CD14-positive monocyte (primary cell): ENCODE measurements at regions not wholly inside any gene's neighbourhood (a gene's known extent, or its start where the extent isn't known, plus 50 kb on each side); places are given as distances from the start of the nearest gene placed in this dataset.

Experiments
- DNase-seq, 3 donors: peaks; one replicate each; pipeline ENCODE4 v3.0.0-alpha.2; 2011 to 2022
- H2AFZ ChIP-seq: 2 replicates; pipeline ENCODE4 v1.6.0; 2012; ENCODE audit warnings: mild to moderate bottlenecking, low read depth, low read length, inconsistent platforms; ENCODE audit not compliant: insufficient read depth, poor library complexity, severe bottlenecking
- H3K27ac ChIP-seq, 2 donors: 1 replicate in 1 of 2; 2 replicates in 1 of 2; pipeline ENCODE4 v1.5.1; 2012 to 2013; ENCODE audit warnings: low read length in 2 of 2, control low read depth in 1 of 2, inconsistent platforms in 1 of 2, low read depth in 1 of 2, mild to moderate bottlenecking in 1 of 2
- H3K27me3 ChIP-seq, 2 donors: one replicate each; pipeline versions ENCODE4 v1.6.0 to v1.6.1; 2011 to 2013; ENCODE audit warnings: low read length in 2 of 2; ENCODE audit not compliant: control insufficient read depth in 2 of 2, insufficient read depth in 2 of 2
- H3K36me3 ChIP-seq, 2 donors: replicated peaks in 1 of 2; 1 replicate in 1 of 2; 2 replicates in 1 of 2; pipeline versions ENCODE4 v1.5.1 to v1.6.1; 2012 to 2013; ENCODE audit warnings: low read length in 2 of 2, control low read depth in 1 of 2, inconsistent platforms in 1 of 2, mild to moderate bottlenecking in 1 of 2; ENCODE audit not compliant: insufficient read depth in 2 of 2, control insufficient read depth in 1 of 2
- H3K4me1 ChIP-seq, 2 donors: 1 replicate in 1 of 2; 2 replicates in 1 of 2; pipeline versions ENCODE4 v1.5.1 to v1.6.1; 2012 to 2013; ENCODE audit warnings: low read length in 2 of 2, control low read depth in 1 of 2, inconsistent platforms in 1 of 2, mild to moderate bottlenecking in 1 of 2, moderate library complexity in 1 of 2; ENCODE audit not compliant: insufficient read depth in 2 of 2, control insufficient read depth in 1 of 2
- H3K4me2 ChIP-seq: replicated peaks from 2 replicates; pipeline ENCODE3; 2012; ENCODE audit warnings: low read length, moderate library complexity, mild to moderate bottlenecking; ENCODE audit not compliant: poor library complexity, severe bottlenecking; ENCODE audit errors: extremely low read depth
- H3K4me3 ChIP-seq, 3 experiments: fragments of 200-600 bp in 1 of 3; sonication (generic) in 1 of 3; replicated peaks in 1 of 3; 1 replicate in 2 of 3; 2 replicates in 1 of 3; pipeline ENCODE4 v1.5.1; 2011 to 2013; ENCODE audit warnings: low read length in 3 of 3, mild to moderate bottlenecking in 3 of 3, control low read depth in 2 of 3, low read depth in 2 of 3, inconsistent platforms in 1 of 3, moderate library complexity in 1 of 3
- H3K79me2 ChIP-seq: 2 replicates; pipeline ENCODE4 v1.6.0; 2012; ENCODE audit warnings: mild to moderate bottlenecking, control low read depth, inconsistent platforms, low read length, moderate library complexity; ENCODE audit not compliant: insufficient read depth
- H3K9ac ChIP-seq: 2 replicates; pipeline ENCODE4 v1.6.0; 2017; ENCODE audit warnings: low read length, mild to moderate bottlenecking; ENCODE audit not compliant: insufficient read depth, poor library complexity, severe bottlenecking
- H3K9me3 ChIP-seq, 2 donors: replicated peaks in 1 of 2; 1 replicate in 1 of 2; 2 replicates in 1 of 2; pipeline versions ENCODE4 v1.5.1 to v1.6.1; 2012 to 2013; ENCODE audit warnings: low read length in 2 of 2, control low read depth in 1 of 2; ENCODE audit not compliant: control insufficient read depth in 1 of 2, insufficient read depth in 1 of 2
- H4K20me1 ChIP-seq: 2 replicates; pipeline ENCODE4 v1.6.0; 2012; ENCODE audit warnings: mild to moderate bottlenecking, low read length, control low read depth, moderate library complexity; ENCODE audit not compliant: insufficient read depth
- H3K27ac Mint-ChIP-seq, 7 donors: one replicate each; pipeline ENCODE4 v1.8.0; 2020; ENCODE audit warnings: mild to moderate bottlenecking in 7 of 7, mixed read lengths in 7 of 7, moderate library complexity in 6 of 7, inconsistent platforms in 2 of 7
- H3K27me3 Mint-ChIP-seq, 3 donors: one replicate each; pipeline ENCODE4 v1.8.0; 2021 to 2022; ENCODE audit warnings: low read depth in 3 of 3, mild to moderate bottlenecking in 3 of 3, mixed read lengths in 3 of 3, moderate library complexity in 3 of 3, inconsistent platforms in 1 of 3
- H3K36me3 Mint-ChIP-seq, 2 donors: one replicate each; pipeline ENCODE4 v1.8.0; 2020; ENCODE audit warnings: mixed read lengths in 2 of 2, inconsistent platforms in 1 of 2, mild to moderate bottlenecking in 1 of 2
- H3K4me1 Mint-ChIP-seq: one replicate; pipeline ENCODE4 v1.8.0; 2020; ENCODE audit warnings: mild to moderate bottlenecking, mixed read lengths
- H3K4me3 Mint-ChIP-seq, 2 donors: one replicate each; pipeline ENCODE4 v1.8.0; 2020; ENCODE audit warnings: mild to moderate bottlenecking in 2 of 2, mixed read lengths in 2 of 2, moderate library complexity in 1 of 2
- H3K9me3 Mint-ChIP-seq, 7 donors: one replicate each; pipeline ENCODE4 v1.8.0; 2020 to 2022; ENCODE audit warnings: mixed read lengths in 7 of 7, mild to moderate bottlenecking in 6 of 7, moderate library complexity in 6 of 7, inconsistent platforms in 2 of 7
- CTCF ChIP-seq: fragments of 200-600 bp; IDR thresholded peaks from one replicate; pipeline ENCODE4 v1.8.0; 2022; ENCODE audit warnings: antibody characterized with exemption, mild to moderate bottlenecking
- WGBS: methylation state at CpG from one replicate; pipeline ENCODE4 v1.1.5; 2013; ENCODE audit warnings: missing lambda C conversion rate; ENCODE audit not compliant: insufficient coverage; 5-methylcytosine and 5-hydroxymethylcytosine counted together
- intact Hi-C, 2 donors: fragments of 100-400 bp; cut with micrococcal nuclease; formaldehyde crosslinking; loops; one replicate each; pipeline versions ENCODE4 v1.15.0 to v1.15.1; 2023

DNA sequence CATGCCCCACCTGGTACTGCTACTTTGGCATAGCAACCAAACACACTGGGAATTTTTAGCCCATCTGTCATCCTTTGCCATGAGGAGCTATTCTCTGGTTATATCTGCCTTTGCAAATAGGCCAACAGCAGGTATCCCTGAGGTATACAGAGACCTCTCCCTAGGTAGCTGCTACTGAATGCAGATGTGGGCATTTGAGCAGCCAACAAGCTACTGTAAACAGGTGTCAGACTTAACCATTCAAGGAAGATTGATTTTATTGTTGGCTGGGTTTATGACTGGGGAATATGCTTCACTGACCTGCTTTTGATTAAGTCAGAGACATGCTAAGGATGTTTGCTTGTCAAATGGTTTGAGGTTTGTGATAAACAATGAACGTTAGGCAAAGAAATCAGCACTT, 183.2 kb downstream of the OXSM start:
- no peak overlapping the region for H2AFZ ChIP-seq
- Mint-ChIP-seq H3K27ac (no peak overlapping the region), H3K9me3 (peaks cover 1 to 9% (median 4%) of the 10 kb centered on the region in 7 donors), H3K4me3 (no peak overlapping the region), H3K4me1 (no peaks in the 10 kb centered on the region), H3K27me3 (no peaks in the 10 kb centered on the region), H3K36me3 (no peaks in the 10 kb centered on the region)
- H3K27me3 ChIP-seq = no peaks in the 10 kb centered on the region
- H3K9me3 ChIP-seq = peaks cover 3 to 9% of the 10 kb centered on the region in 2 donors
- H4K20me1 ChIP-seq = no peaks in the 10 kb centered on the region
- no peaks in the 10 kb centered on the region for H3K36me3 ChIP-seq
- DNase-seq = no peak
- intact Hi-C loops = no loop called here
- TF ChIP-seq CTCF = no peak
- H3K4me1 ChIP-seq = no peaks in the 10 kb centered on the region
- no peak overlapping the region for H3K9ac ChIP-seq
- no peak overlapping the region for H3K27ac ChIP-seq
- H3K4me3 ChIP-seq = no peak overlapping the region
- no CpG with 5 or more reads among the region's 1 CpG for WGBS
- no peak overlapping the region for H3K4me2 ChIP-seq
- no peaks in the 10 kb centered on the region for H3K79me2 ChIP-seq

DNA sequence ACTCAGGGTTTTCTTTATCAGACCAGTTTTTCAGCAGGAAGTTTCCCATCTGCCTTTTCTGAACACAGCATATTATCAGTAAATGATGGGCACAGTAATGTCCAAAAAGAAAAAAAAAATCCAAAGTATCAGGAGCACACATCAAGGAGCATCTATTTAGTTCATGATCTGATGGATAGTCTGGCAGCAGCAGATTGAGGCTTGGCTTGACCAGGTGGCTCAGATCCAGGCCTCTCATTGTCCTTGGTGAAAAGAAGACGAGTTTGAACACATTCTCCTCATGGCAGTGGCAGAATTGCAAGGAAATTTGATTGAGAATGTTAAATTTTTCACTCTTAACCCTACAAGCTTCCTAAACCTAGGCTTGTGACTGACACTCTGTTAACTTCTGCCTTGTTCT, 192.9 kb downstream of the OXSM start:
- Mint-ChIP-seq H3K27ac (no peak overlapping the region), H3K27me3 (no peaks in the 10 kb centered on the region), H3K9me3 (peaks cover 0 to 5% (median 3%) of the 10 kb centered on the region in 7 donors), H3K4me3 (no peak overlapping the region), H3K4me1 (no peaks in the 10 kb centered on the region), H3K36me3 (no peaks in the 10 kb centered on the region)
- no peak for TF ChIP-seq CTCF
- Histone ChIP-seq H3K4me1 (no peaks in the 10 kb centered on the region), H3K79me2 (no peaks in the 10 kb centered on the region), H3K27ac (no peak overlapping the region), H3K36me3 (no peaks in the 10 kb centered on the region), H2AFZ (no peak overlapping the region), H3K27me3 (no peaks in the 10 kb centered on the region), H3K9ac (no peak overlapping the region), H3K9me3 (peaks cover 6 to 7% of the 10 kb centered on the region in 2 donors), H3K4me2 (no peak overlapping the region), H3K4me3 (no peak overlapping the region), H4K20me1 (no peaks in the 10 kb centered on the region)
- DNase-seq = no peak
- WGBS = no CpG with 5 or more reads among the region's 1 CpG
- intact Hi-C loops = no loop called here
